ENCODE measurements at regions not wholly inside any gene's neighbourhood (a gene's known extent, or its start where the extent isn't known, plus 50 kb on each side); places are given as distances from the start of the nearest gene placed in this dataset.

GRCh38 chr16:6645768-6646568 lies 686.7 kb upstream of the RBFOX1 start:
- TF ChIP-seq TAF1 (IDR thresholded peaks at IDR 0.05; ENCODE audit: borderline replicate concordance, insufficient read depth, low read length) (no peak), POLR2AphosphoS5 (IDR thresholded peaks at IDR 0.05; ENCODE audit: low read depth, low read length) (no peak), FOXP2 (optimal IDR thresholded peaks at IDR 0.05; ENCODE audit: borderline replicate concordance, extremely low read depth, extremely low read length, insufficient read depth) (no peak), SIN3A (IDR thresholded peaks at IDR 0.05; ENCODE audit: borderline replicate concordance, insufficient read depth, low read length) (no peak), REST (IDR thresholded peaks at IDR 0.05; ENCODE audit: insufficient read depth in 1 of 2, low read depth in 2 of 2, low read length in 2 of 2) (no peak)

- no peak for TF ChIP-seq FOXP2 (optimal IDR thresholded peaks at IDR 0.05; ENCODE audit: borderline replicate concordance, extremely low read depth, extremely low read length, insufficient read depth)
- TF ChIP-seq REST (IDR thresholded peaks at IDR 0.05; ENCODE audit: insufficient read depth in 1 of 2, low read depth in 2 of 2, low read length in 2 of 2), result no peak
- TF ChIP-seq POLR2AphosphoS5 (IDR thresholded peaks at IDR 0.05; ENCODE audit: low read depth, low read length), result no peak
- no peak for TF ChIP-seq TAF1 (IDR thresholded peaks at IDR 0.05; ENCODE audit: borderline replicate concordance, insufficient read depth, low read length)
- no peak for TF ChIP-seq SIN3A (IDR thresholded peaks at IDR 0.05; ENCODE audit: borderline replicate concordance, insufficient read depth, low read length)
Observed at GRCh38 chr16:6644916-6645315, 687.7 kb upstream of the RBFOX1 start.

GRCh38 chr16:6643080-6643686 lies 689.5 kb upstream of the RBFOX1 start:
- TF ChIP-seq TAF1 (IDR thresholded peaks at IDR 0.05; ENCODE audit: borderline replicate concordance, insufficient read depth, low read length), result no peak
- TF ChIP-seq POLR2AphosphoS5 (IDR thresholded peaks at IDR 0.05; ENCODE audit: low read depth, low read length), result no peak
- TF ChIP-seq SIN3A (IDR thresholded peaks at IDR 0.05; ENCODE audit: borderline replicate concordance, insufficient read depth, low read length), result no peak
- no peak for TF ChIP-seq REST (IDR thresholded peaks at IDR 0.05; ENCODE audit: insufficient read depth in 1 of 2, low read depth in 2 of 2, low read length in 2 of 2)
- no peak for TF ChIP-seq FOXP2 (optimal IDR thresholded peaks at IDR 0.05; ENCODE audit: borderline replicate concordance, extremely low read depth, extremely low read length, insufficient read depth)

GRCh38 chr16:6642271-6642670 lies 690.4 kb upstream of the RBFOX1 start:
- TF ChIP-seq REST (IDR thresholded peaks at IDR 0.05; ENCODE audit: insufficient read depth in 1 of 2, low read depth in 2 of 2, low read length in 2 of 2) (no peak), SIN3A (IDR thresholded peaks at IDR 0.05; ENCODE audit: borderline replicate concordance, insufficient read depth, low read length) (no peak), POLR2AphosphoS5 (IDR thresholded peaks at IDR 0.05; ENCODE audit: low read depth, low read length) (no peak), TAF1 (IDR thresholded peaks at IDR 0.05; ENCODE audit: borderline replicate concordance, insufficient read depth, low read length) (no peak), FOXP2 (optimal IDR thresholded peaks at IDR 0.05; ENCODE audit: borderline replicate concordance, extremely low read depth, extremely low read length, insufficient read depth) (no peak)
